ENCODE measurements at regions not wholly inside any gene's neighbourhood (a gene's known extent, or its start where the extent isn't known, plus 50 kb on each side); places are given as distances from the start of the nearest gene placed in this dataset.

- peak; percentile 27 for DNase-seq (ENCODE audit: low read depth)
These were observed 808.2 kb downstream of the SUCLG1 start for GRCh38 chr2:83650898-83651297.

- DNase-seq (ENCODE audit: low read depth), result no peak
These were observed 808.9 kb downstream of the SUCLG1 start for GRCh38 chr2:83650161-83650560.

GRCh38 chr2:83640506-83640905 lies 818.6 kb downstream of the SUCLG1 start:
- peak; percentile 26 for DNase-seq (ENCODE audit: low read depth)

DNA sequence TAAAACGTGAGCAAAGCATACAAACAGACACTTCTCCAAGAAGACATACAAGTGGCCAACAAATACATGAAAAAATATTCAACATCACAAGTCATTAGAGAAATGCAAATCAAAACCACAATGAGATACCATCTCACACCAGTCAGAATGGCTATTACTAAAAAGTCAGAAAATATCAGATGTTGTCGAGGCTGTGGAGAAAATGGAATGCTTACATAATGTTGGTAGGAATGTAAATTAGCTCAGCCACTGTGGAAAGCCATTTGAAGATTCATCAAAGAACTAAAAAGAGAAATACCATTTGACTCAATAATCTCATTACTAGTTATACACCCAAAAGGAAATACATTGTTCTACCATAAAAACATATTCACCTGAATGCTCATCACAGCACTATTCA lies 825.7 kb downstream of the SUCLG1 start:
- DNase-seq (ENCODE audit: low read depth), result peak; percentile 49

DNA sequence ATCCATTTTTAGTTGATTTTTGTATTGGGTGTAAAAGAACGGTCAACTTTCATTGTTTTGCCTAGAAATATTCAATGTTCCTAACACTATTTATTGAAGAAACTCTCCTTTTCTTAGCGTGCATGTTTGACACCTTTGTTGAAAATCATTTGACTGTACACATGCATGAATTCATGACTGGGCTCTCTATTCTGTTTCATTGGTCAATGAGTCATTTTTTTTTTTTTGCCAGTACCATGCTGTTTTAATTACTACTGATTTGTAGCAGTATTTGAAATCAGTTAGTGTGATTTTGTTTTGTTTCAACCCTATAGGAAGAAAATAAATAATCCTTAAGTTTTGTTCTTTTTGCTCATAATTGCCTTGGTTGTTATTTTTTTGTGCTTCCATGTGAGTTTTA lies 828.7 kb downstream of the SUCLG1 start:
- DNase-seq (ENCODE audit: low read depth), result no peak

GRCh38 chr2:83615511-83615910 lies 843.6 kb downstream of the SUCLG1 start:
- DNase-seq (ENCODE audit: low read depth), result no peak

- DNase-seq (ENCODE audit: low read depth), result no peak
These were observed 845.9 kb downstream of the SUCLG1 start for GRCh38 chr2:83613178-83613577.

- DNase-seq (ENCODE audit: low read depth), result no peak
These were observed 856.3 kb downstream of the SUCLG1 start for GRCh38 chr2:83602753-83603152.

DNA sequence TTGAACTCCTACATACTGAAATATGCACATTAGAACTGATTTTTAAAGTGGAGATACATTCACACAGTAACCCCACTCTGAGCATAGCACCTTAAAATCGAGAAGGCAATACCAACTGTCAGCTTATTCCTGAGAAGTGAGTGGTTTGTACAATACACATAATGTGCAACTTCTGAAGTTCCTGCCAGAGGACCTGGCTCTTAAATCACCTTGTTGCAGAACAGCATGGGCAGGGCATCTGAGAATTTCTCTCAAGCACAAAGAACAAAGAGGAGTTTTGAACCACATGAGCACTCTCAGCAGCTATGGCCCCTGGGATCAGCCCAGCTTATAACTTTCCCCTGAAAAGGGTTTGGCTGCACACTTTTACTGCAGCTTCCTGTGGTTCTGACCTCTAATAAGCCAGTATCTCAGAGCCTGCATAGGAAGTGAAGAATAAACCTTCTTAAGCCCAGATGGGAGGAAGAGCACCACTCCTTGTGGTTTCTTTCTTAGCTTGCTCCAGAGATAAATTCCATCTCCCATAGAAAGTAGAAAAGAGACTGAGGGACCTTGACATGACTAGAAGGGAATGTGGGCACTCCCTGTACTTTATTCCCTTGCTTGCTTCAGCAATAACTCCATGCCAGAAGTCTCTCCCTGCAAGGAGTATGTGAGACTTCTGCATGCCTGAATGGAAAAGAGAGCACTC lies 862.3 kb downstream of the SUCLG1 start:
- peak; percentile 58 for DNase-seq (ENCODE audit: low read depth)

GRCh38 chr2:83595926-83596325 lies 863.2 kb downstream of the SUCLG1 start:
- DNase-seq (ENCODE audit: low read depth), result peak; percentile 27

- peak; percentile 70 for DNase-seq (ENCODE audit: low read depth)
These were observed 863.9 kb downstream of the SUCLG1 start for GRCh38 chr2:83595121-83595690.

DNA sequence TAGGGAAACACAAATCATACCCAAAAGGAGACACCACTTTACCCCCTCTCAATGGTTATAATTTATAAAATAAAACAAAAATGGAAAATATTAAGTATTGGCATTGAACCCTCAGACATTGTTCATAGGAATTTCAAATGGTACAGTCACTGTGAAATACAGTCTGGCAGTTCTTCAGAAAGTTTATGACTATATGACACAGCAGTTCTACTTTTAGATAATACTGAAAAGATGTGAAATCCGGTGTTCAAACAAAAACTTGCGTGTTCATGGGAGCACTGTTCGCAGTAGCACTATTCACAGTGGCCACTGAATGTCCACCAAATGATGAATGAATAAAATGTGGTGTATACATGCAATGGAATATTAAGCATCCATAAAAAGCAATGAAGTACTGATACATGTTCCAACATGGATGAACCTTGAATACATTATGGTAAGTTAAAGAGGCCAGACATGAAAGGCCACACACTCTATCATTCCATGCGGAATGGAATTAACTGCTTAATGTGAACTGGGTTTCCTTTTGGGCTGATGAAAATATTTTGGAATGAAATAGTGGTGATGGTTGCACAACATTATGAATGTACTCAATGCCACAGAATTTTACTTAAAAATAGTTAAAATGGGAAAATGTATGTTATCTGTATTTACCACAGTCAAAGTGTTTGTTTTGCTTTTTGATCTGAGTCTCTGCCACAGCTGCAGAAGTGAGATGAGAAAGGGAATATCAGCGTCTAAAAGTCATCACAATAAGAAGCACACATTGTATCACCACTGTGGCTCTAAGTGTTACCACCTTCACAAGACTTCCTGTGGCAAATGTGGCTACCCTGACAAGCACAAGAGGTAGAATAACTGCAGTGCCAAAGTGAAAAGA lies 864.6 kb downstream of the SUCLG1 start:
- peak; percentile 49 for DNase-seq (ENCODE audit: low read depth)

- no peak for DNase-seq (ENCODE audit: low read depth)
These were observed 871.8 kb downstream of the SUCLG1 start for GRCh38 chr2:83587309-83587708.

GRCh38 chr2:83585250-83585649 lies 873.8 kb downstream of the SUCLG1 start:
- no peak for DNase-seq (ENCODE audit: low read depth)

DNA sequence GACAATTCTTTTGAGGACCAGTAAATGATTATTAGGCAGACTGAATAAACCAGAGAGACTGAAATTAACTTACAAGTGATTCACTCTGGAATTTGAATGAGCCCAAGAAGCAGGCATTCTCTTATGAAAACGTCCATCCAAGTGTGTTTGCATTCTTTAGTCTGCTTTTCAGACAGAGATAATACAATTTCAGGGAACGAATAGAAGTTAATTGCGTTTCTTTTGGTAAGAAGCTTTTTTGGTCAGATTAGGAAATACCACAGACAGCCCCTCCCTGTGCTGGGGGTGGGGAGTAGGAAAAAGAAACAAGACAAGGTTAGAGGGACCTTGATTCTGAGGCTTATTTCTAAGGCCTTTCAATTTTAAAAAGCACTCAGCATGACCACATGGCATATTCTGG lies 874.4 kb downstream of the SUCLG1 start:
- peak; percentile 71 for DNase-seq (ENCODE audit: low read depth)

DNA sequence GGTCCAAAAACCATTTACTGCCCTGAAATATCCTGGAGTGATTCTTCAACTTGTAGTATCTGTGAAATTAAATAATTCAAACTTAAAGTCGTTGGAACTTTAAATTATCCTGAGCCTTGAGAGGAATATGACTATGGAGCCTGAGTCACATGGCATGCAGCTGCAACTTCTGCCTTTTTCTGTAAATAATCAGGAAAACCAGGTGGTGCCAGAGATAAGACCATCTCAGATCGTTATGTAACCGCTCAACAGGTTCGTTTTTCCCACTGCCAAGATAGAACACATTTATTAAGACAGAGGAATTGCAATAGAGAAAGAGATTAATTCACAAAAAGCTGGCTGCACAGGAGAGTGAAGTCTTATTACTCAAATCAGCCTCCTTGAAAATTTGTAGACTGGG lies 876.5 kb downstream of the SUCLG1 start:
- DNase-seq (ENCODE audit: low read depth), result no peak

- DNase-seq (ENCODE audit: low read depth), result no peak
These were observed 879.6 kb downstream of the SUCLG1 start for GRCh38 chr2:83579507-83579906.

DNA sequence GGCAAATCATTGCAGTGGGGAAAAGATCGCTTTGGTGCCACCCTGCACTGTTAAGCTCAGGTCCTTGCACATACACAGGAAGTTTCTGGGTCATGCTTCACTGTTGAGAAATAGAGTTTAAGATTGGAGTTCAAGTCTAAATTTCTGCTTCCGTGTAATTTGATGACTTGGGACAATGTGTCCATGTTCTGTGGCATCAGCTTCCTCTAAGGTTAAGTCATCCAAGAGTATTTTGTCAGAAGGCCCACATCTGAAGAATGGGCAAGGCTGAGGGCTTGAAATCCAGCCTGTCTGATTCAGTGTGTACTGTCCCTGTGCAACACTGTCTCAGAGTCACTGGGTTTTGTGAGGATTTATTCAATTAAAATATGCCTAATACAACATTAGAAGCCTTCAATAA lies 880.7 kb downstream of the SUCLG1 start:
- DNase-seq (ENCODE audit: low read depth), result peak; percentile 9

GRCh38 chr2:83574614-83575013 lies 884.5 kb downstream of the SUCLG1 start:
- no peak for DNase-seq (ENCODE audit: low read depth)

GRCh38 chr2:83573060-83573459 lies 886.0 kb downstream of the SUCLG1 start:
- DNase-seq (ENCODE audit: low read depth), result no peak

- DNase-seq (ENCODE audit: low read depth), result no peak
These were observed 886.7 kb downstream of the SUCLG1 start for GRCh38 chr2:83572400-83572799.

DNA sequence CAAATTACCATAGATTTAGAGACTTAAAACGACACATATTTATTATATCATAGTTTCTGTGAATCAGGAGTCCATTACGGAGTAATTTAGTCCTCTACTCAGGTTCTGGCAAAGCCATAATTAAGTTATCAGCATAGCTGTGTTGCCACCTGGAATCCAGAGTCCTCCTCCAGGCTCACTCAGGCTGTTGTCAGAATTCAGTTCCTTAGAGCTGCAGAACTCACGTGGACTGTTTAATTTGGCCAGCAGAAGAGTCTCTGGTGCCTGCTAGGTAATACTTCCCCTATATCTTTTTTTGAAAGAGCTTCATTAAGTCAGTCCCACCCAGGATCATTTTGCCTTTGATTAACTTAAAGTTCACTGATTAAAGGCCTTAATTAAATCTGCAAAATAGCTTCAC lies 891.5 kb downstream of the SUCLG1 start:
- no peak for DNase-seq (ENCODE audit: low read depth)

DNA sequence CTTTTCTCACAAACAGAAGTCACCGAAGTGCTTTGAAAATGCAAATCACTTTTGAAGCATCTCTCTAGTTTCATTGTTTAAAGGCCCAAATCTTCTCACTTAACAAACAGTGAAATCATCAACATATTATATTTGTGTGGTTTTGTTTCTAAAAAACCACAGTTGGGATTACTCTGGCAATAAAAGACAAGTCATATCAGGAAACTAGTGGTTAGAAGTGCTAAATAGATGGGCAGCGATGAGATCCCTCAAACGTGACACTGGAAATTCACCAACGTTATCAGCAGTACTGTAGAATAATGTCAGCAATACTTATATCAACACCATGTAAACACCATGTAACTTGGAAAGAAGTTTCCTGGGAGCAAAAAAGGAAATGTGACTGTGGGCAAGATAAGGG lies 893.5 kb downstream of the SUCLG1 start:
- DNase-seq (ENCODE audit: low read depth), result no peak
